ENCODE measurements at regions not wholly inside any gene's neighbourhood (a gene's known extent, or its start where the extent isn't known, plus 50 kb on each side); places are given as distances from the start of the nearest gene placed in this dataset.

GRCh38 chr16:86428729-86429517 is 81.4 kb upstream of the FOXF1 start:
- TF ChIP-seq WRNIP1 (IDR thresholded peaks at IDR 0.05; ENCODE audit: borderline replicate concordance, low read depth, low read length): no peak
- TF ChIP-seq EP300 (IDR thresholded peaks at IDR 0.05; ENCODE audit: borderline replicate concordance in 1 of 2, control insufficient read depth in 1 of 2, low read depth in 2 of 2, low read length in 2 of 2): no peak

All from GM12878 (cell line).